ENCODE measurements at regions not wholly inside any gene's neighbourhood (a gene's known extent, or its start where the extent isn't known, plus 50 kb on each side); places are given as distances from the start of the nearest gene placed in this dataset.

- no peak for DNase-seq
Measured at GRCh38 chr2:65666156-65666725, 233.8 kb upstream of the SPRED2 start.

DNA sequence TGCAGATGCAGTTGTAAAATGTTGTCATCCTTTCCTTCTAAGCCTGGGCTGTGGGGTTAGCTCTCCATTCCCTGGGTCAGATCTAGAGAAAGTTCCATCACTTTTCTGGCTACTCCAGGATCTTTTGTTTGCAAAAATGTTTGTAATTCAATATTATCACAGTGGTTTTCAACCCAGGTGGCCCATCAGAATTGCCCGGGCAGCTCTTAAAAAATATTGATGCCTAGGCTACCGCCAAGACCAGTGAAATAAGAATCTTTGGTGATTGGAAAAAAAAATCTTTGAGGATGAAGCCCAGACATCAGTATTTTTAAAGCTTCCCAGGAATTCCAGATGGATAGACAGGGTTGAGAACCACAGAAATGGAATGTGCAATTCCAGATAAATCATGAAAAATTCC lies 232.5 kb upstream of the SPRED2 start:
- no peak for DNase-seq

DNA sequence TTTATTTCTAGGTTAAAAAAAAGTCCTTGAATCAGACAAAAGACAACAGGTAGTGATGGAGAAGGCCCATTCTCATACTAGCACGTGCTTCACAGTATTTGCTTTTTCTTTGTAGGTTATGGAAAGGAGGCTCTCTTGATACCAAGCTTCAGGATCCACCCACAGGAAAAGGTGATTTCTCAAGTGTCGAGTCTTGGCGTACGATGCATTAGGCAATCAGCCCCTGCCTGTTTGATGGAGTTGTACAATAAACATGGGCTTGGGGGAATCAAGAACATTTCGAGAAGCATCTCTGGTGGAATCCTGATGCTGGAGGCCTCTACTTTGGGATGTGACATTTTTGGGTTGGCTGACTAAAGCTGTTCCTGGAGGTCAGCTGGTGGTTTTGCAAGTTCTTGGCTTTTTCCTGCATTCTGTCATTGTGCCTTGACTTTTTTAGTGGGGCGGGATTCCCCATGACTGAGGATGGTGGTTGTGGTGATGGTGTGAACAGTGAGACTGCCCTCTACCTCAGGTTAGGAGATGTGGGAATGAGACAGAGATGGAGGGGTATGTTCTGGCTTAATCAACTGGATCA lies 231.5 kb upstream of the SPRED2 start:
- no peak for DNase-seq

DNA sequence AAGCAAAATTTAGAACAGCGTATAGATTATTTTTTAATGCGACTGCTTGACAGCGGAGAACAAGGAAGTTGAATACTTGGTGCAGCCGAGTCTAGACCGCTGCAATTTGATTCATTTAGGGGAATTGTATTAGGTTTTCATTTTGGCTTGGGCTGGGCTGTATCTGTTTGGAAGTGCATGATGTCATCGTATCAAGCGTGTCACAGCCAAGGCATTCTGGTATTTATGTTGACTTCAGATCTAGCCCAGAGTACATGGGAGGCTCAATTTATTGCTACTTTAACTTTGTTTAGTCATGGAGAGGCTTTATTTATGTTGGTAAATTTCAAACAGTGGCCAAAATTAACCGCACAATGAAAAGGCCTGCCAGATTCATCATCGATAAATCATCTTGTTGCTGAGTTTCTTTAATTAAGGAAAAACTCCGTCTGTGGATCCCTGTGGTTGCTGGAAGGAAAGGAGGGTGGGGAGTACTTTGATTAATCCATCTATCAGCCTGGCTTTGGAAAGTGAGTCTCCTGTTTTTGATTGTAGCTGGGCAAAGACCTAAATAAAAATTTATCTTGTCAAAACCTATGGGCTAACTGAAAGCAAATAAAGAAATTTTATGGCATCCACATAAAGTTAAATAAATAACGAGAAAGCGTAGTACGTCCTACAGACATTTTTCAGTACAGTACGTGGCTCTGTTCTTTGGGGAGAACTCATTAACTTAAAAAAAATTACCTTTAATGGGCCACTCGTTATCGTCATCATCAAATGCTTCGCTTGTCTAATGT lies 230.4 kb upstream of the SPRED2 start:
- DNase-seq: no peak

- DNase-seq: no peak
Measured at GRCh38 chr2:65661980-65662653, 229.7 kb upstream of the SPRED2 start.

DNA sequence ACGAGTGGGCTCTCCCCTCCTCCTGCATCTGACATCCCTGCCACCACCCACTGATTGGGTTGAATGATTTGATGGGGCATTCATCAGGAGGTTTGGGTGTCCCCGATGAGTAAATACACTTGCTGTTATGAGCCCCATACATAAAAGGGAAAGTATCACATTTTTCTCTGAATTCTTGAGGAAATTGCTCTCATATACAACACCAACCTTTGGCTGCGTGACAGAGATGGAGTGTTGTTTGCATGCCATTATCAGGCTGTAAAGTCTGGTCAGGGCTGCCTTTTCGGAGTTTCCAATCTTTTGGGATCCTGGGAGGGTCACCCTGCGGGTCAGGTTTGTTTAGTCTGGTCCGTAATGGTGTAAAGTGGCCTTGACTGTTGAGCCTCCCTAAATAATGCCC lies 227.9 kb upstream of the SPRED2 start:
- no peak for DNase-seq

- no peak for DNase-seq
Measured at GRCh38 chr2:65658881-65659280, 226.5 kb upstream of the SPRED2 start.

DNA sequence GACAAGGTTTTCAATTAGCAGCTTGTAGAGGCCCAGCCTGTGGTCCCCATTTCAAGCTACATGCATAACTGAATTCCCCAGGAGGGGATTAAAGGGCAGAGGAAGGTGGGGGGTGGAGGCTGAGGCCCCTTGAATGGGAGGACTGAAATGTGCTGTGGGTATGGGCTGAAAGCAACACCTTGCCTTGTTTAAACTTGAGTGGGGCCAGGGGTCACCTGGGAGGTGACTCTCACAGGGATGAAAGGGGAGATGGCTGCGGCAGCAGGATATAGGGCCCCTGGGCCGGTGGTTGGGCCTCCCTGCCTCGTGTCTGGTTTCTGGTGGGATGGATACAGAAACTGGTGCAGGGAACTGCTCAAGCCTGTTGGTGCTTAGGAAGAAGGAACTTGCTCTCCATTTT lies 225.9 kb upstream of the SPRED2 start:
- no peak for DNase-seq

DNA sequence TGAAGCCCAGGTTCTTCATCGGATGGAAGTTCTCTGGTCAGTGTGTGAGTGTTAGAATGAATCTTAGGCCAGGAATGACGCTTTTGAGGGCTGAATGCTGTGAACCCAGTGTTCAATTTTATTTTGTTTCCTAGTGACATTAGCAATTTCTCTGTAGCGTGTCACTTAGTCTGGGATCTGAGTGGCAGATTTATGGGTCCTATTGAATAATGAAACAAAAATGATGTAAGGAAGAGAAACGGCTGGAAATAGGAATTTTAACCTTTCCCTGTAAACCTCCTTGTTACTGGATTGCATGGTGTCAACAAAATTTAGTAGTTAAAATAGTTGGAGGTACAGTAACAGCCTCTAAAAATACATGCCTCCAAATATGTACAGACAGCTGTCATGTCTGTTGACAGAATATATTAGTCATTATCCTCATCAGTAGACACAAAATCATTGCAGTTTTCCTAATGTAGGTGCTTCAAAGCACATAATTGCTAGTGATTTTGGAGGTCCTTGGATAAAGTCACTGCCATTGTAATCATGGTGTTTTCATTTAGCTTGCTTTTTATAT lies 223.8 kb upstream of the SPRED2 start:
- DNase-seq: no peak

DNA sequence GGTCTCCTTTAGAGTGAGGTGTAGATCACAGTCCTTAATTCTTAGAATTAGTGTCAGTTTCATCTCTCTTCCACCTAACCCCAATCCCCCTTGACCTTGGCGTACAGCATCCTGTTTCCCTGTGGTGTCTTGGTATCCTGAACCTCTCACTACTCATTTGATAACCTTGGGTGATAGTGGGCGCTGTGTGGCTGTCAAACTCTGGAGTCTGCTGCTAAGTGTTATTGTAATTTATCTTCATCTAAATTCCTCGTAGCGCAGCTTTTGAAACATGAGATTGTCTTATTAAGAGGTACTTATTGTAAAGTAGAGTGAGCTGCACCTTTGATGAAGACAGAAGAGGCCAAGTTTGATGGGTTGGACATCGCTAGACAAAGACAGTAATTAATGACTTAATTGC lies 222.6 kb upstream of the SPRED2 start:
- DNase-seq: no peak

DNA sequence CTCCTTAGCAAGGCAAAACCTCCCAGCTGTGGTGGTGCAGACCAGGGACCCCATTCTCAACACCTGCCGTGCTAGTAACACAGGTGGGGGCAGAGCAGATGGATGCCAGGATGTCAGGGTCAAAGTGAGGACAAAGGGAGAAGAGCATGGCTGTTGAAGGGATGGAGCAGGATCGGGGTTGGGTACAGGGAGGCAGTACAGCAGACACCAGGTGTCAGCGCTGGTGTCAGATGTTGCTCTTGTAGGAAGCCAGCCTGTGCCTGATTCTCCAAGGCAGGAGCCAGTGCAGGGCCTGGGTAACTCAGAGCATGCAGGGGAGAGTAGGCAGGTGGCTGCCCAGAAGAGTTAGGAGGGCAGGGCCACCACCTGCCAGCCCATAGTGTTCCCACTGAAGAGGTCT lies 222.1 kb upstream of the SPRED2 start:
- DNase-seq: no peak

- no peak for DNase-seq
Measured at GRCh38 chr2:65652066-65652465, 219.7 kb upstream of the SPRED2 start.

DNA sequence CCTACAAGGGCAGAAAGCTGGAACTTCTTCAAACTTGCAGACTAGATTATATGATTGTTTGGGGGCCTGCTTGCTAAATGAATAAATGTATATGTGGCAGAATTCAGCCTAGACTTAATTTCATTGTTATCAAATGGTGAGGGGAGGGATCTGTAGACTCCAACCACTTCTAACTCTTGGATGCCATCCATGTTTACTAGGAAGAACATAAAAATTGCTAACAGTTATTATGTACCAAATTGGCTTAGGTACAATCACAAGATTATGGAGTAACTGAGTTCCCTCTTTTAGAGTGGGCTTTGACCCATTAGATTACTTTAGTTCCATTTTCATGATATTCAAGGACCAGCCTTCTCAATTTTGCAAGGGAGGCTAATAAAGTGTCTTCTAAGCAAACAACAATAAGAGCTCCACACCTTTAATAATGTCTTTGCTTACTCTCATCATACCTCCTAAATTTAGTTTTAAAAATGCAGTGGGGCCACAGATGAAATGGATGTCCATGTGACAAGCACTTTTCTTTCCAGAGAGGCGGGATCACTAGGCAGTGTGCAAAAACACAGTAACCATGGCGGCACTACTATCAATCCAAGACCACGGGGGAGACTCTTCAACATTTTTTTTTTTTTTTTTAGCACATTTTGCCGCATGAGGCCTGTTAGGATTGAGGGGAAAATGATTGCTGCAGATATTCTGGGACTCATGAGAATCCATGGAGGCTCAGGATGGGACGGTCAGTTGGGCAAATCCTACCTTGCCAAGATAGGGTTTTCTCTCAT lies 217.6 kb upstream of the SPRED2 start:
- no peak for DNase-seq

- DNase-seq: peak; percentile 19
Measured at GRCh38 chr2:65647249-65647842, 214.9 kb upstream of the SPRED2 start.

DNA sequence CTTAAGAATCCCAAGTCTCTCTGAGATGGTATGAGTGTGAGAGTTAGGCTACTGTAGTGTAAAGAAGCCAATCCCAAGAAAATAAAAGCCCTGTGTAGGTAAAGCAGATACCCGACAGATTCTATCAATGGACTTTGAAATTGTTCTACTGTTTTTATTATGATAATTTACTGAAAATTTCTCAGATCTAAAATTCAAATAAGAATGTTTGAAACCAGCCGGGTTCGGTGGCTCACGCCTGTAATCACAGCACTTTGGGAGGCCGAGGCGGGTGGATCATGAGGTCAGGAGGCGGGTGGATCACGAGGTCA lies 208.3 kb upstream of the SPRED2 start:
- DNase-seq: no peak

- DNase-seq: no peak
Measured at GRCh38 chr2:65639156-65639864, 206.9 kb upstream of the SPRED2 start.

DNA sequence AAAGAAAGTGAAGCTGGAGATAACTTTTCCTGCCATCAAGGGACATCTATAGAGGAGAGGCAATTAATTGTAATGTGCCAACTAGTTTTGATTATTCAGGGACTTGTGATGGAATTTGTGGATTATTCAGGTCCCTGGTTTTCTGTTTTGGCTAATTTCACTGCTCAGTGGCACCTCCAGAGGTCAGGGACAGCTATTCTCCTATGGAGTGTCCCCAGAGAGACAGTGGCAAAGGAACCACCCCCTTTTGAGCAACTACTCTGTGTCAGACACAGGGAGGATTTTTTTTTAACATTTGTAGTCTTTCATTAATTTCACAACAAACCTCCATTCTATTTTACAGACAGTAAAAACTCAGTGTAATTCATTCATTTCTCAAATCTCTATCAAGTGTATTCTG lies 206.0 kb upstream of the SPRED2 start:
- peak; percentile 8 for DNase-seq

DNA sequence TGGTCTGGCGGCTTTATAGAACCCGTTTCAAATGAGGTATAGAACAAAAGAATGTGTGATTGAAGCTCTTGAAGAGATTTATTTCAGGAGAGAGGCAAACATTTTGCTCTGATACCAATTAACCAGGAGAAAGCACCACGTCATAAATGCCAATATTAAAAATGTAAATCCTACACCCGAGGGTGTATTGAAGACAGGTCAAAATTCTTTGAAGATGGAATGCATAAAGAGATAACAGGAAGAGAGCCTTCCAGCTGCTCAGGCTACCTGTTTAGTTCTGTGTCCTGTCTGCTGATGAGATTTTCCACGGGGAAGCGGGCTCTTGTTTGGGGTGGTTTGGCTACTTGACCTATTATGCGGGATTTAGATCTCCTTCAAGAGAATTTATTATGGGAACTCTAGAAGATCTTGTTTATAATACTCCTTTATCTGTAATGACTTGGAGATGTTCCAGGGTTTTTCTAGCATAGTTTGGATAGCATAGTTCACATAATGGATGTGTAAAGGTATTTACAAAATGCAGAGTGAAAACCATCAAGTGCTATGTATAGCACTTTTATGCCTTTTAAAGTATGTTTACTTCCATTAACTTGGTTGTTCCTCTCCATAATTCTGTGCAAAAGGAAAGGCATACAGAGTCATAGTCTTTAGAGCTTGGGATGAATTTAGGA lies 204.5 kb upstream of the SPRED2 start:
- no peak for DNase-seq

- DNase-seq: no peak
Measured at GRCh38 chr2:65636024-65636423, 203.6 kb upstream of the SPRED2 start.

DNA sequence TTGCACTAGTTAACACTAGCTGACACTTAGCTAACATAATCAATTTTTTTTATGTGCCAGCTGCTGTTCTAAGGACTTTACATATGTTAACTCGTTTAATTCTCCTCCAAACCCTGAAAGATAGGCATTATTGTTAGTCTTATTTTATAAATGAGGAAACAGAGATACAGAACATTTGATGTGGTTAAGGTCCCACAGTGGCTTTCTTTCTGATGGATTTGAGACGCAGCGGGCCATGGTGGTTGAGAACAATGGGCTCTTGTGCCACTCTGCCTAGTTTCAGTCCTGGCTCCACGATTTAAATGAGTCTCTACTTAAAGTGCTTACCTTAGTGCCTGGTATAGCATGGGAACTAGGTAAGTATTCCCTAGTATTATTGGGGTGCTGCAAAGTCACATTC lies 201.9 kb upstream of the SPRED2 start:
- no peak for DNase-seq

GRCh38 chr2:65630643-65631042 lies 198.2 kb upstream of the SPRED2 start:
- no peak for DNase-seq
